H9 (cell line): ENCODE measurements at regions not wholly inside any gene's neighbourhood (a gene's known extent, or its start where the extent isn't known, plus 50 kb on each side); places are given as distances from the start of the nearest gene placed in this dataset.

ENCODE experiments used
- DNase-seq: peaks from one replicate; pipeline ENCODE4 v3.0.0-alpha.2; 2017
- H2AFZ ChIP-seq: one replicate; pipeline ENCODE4 v1.6.1; 2013; ENCODE audit warnings: mild to moderate bottlenecking, low read length, control low read depth, moderate library complexity
- H2AK5ac ChIP-seq: 2 replicates; pipeline ENCODE4 v1.6.1; 2013; ENCODE audit warnings: low read length, control low read depth, mixed read lengths; ENCODE audit not compliant: insufficient read length
- H2BK120ac ChIP-seq: one replicate; pipeline ENCODE4 v1.6.1; 2013; ENCODE audit warnings: low read depth, mild to moderate bottlenecking, low read length, control low read depth, inconsistent platforms; ENCODE audit not compliant: poor library complexity, severe bottlenecking
- H2BK12ac ChIP-seq: 2 replicates; pipeline ENCODE4 v1.6.1; 2013; ENCODE audit warnings: low read length, control low read depth, mixed read lengths, low read depth; ENCODE audit not compliant: insufficient read length
- H2BK15ac ChIP-seq: 2 replicates; pipeline ENCODE4 v1.6.1; 2013; ENCODE audit warnings: low read depth, low read length, control low read depth
- H2BK20ac ChIP-seq: one replicate; pipeline ENCODE4 v1.6.1; 2013; ENCODE audit warnings: low read depth, mild to moderate bottlenecking, low read length, control low read depth, inconsistent platforms; ENCODE audit not compliant: poor library complexity, severe bottlenecking
- H2BK5ac ChIP-seq: 2 replicates; pipeline ENCODE4 v1.6.1; 2013; ENCODE audit warnings: low read length, control low read depth, mixed read lengths; ENCODE audit not compliant: insufficient read length
- H3K14ac ChIP-seq: 2 replicates; pipeline ENCODE4 v1.6.1; 2013; ENCODE audit warnings: low read length, control low read depth; ENCODE audit not compliant: insufficient read depth
- H3K18ac ChIP-seq: 2 replicates; pipeline ENCODE4 v1.6.1; 2013; ENCODE audit warnings: low read depth, mild to moderate bottlenecking, mixed read lengths, low read length, control low read depth; ENCODE audit not compliant: insufficient read length
- H3K23ac ChIP-seq: 2 replicates; pipeline ENCODE4 v1.6.1; 2013; ENCODE audit warnings: low read length, control low read depth, mixed read lengths, low read depth; ENCODE audit not compliant: insufficient read length
- H3K23me2 ChIP-seq: 2 replicates; pipeline ENCODE4 v1.6.1; 2013; ENCODE audit warnings: low read depth, mild to moderate bottlenecking, mixed read lengths, low read length, control low read depth; ENCODE audit not compliant: insufficient read length, poor library complexity, severe bottlenecking
- H3K27ac ChIP-seq: 2 replicates; pipeline ENCODE4 v1.5.1; 2013; ENCODE audit warnings: low read length, control low read depth, mixed read lengths, low read depth; ENCODE audit not compliant: insufficient read length
- H3K27me3 ChIP-seq: 2 replicates; pipeline ENCODE4 v1.6.1; 2013; ENCODE audit warnings: low read length, control low read depth, inconsistent platforms; ENCODE audit not compliant: insufficient read depth
- H3K4ac ChIP-seq: 2 replicates; pipeline ENCODE4 v1.6.1; 2013; ENCODE audit warnings: low read depth, mild to moderate bottlenecking, control low read depth, inconsistent platforms, low read length, moderate library complexity
- H3K4me1 ChIP-seq: 2 replicates; pipeline ENCODE4 v1.6.1; 2013; ENCODE audit warnings: low read length, control low read depth, inconsistent platforms; ENCODE audit not compliant: insufficient read depth
- H3K4me2 ChIP-seq: 2 replicates; pipeline ENCODE4 v1.6.1; 2013; ENCODE audit warnings: low read length, control low read depth, mixed read lengths; ENCODE audit not compliant: insufficient read length, insufficient read depth
- H3K56ac ChIP-seq: 2 replicates; pipeline ENCODE4 v1.6.1; 2013; ENCODE audit warnings: low read depth, mild to moderate bottlenecking, mixed read lengths, low read length, control low read depth; ENCODE audit not compliant: insufficient read length
- H3K79me1 ChIP-seq: 2 replicates; pipeline ENCODE4 v1.6.1; 2013; ENCODE audit warnings: low read depth, mild to moderate bottlenecking, moderate library complexity, low read length, control low read depth, inconsistent platforms; ENCODE audit not compliant: insufficient read depth, poor library complexity, severe bottlenecking
- H3K79me2 ChIP-seq: 2 replicates; pipeline ENCODE4 v1.6.1; 2013; ENCODE audit warnings: low read length, control low read depth, inconsistent platforms; ENCODE audit not compliant: insufficient read depth
- H3K9ac ChIP-seq: 2 replicates; pipeline ENCODE4 v1.6.1; 2013; ENCODE audit warnings: low read length, control low read depth, mixed read lengths; ENCODE audit not compliant: insufficient read length; ENCODE audit errors: extremely low read depth
- H3K9me3 ChIP-seq: one replicate; pipeline ENCODE4 v1.6.1; 2013; ENCODE audit warnings: low read depth, low read length, inconsistent platforms; ENCODE audit not compliant: control insufficient read depth
- H3T11ph ChIP-seq: one replicate; pipeline ENCODE4 v1.6.1; 2013; ENCODE audit warnings: mild to moderate bottlenecking, low read length, control low read depth, inconsistent platforms
- H4K20me1 ChIP-seq: one replicate; pipeline ENCODE4 v1.6.1; 2013; ENCODE audit not compliant: control insufficient read depth, insufficient read length, insufficient read depth
- H4K5ac ChIP-seq: 2 replicates; pipeline ENCODE4 v1.6.1; 2013; ENCODE audit warnings: low read depth, mild to moderate bottlenecking, mixed read lengths, low read length, control low read depth; ENCODE audit not compliant: insufficient read length
- H4K8ac ChIP-seq: replicated peaks from 2 replicates; pipeline ENCODE4 v1.6.1; 2013; ENCODE audit warnings: low read length, control low read depth, mixed read lengths, low read depth; ENCODE audit not compliant: insufficient read length
- H4K91ac ChIP-seq: 2 replicates; pipeline ENCODE4 v1.6.1; 2013; ENCODE audit warnings: low read depth, mild to moderate bottlenecking, moderate library complexity, mixed read lengths, low read length, control low read depth; ENCODE audit not compliant: insufficient read length
- H3K27ac Mint-ChIP-seq, 3 experiments: 2 replicates in 2 of 3; 3 replicates in 1 of 3; pipeline ENCODE4 v1.8.0; 2020 to 2021; ENCODE audit warnings: mixed read lengths in 3 of 3, mild to moderate bottlenecking in 1 of 3, moderate library complexity in 1 of 3
- H3K27me3 Mint-ChIP-seq: 2 replicates; pipeline ENCODE4 v1.8.0; 2021; ENCODE audit warnings: low read depth, mild to moderate bottlenecking, moderate library complexity, mixed read lengths
- H3K36me3 Mint-ChIP-seq, 3 experiments: 2 replicates in 2 of 3; 3 replicates in 1 of 3; pipeline ENCODE4 v1.8.0; 2020 to 2021; ENCODE audit warnings: low read depth in 3 of 3, mixed read lengths in 3 of 3; ENCODE audit not compliant: insufficient read depth in 1 of 3
- H3K4me1 Mint-ChIP-seq, 2 experiments: 2 replicates each; pipeline ENCODE4 v1.8.0; 2020; ENCODE audit warnings: mixed read lengths in 2 of 2
- H3K4me3 Mint-ChIP-seq, 2 experiments: 2 replicates in 1 of 2; 3 replicates in 1 of 2; pipeline ENCODE4 v1.8.0; 2020 to 2021; ENCODE audit warnings: mild to moderate bottlenecking in 2 of 2, mixed read lengths in 2 of 2, moderate library complexity in 1 of 2
- H3K9me3 Mint-ChIP-seq, 2 experiments: 2 replicates in 1 of 2; 3 replicates in 1 of 2; pipeline ENCODE4 v1.8.0; 2020; ENCODE audit warnings: mild to moderate bottlenecking in 2 of 2, mixed read lengths in 2 of 2, moderate library complexity in 1 of 2
- WGBS: extraction: QIAGEN DNeasy Blood & Tissue Kit; methylation state at CpG from one replicate; pipeline ENCODE4 v1.1.7; 2013; ENCODE audit warnings: missing lambda C conversion rate, low lambda C conversion rate, mixed read lengths; ENCODE audit not compliant: insufficient read length; ENCODE audit errors: extremely low coverage; 5-methylcytosine and 5-hydroxymethylcytosine counted together
- TF ChIP-seq, protein P1 (sequence below): fragments of 200-600 bp; sonication (generic); conservative IDR thresholded peaks from 3 replicates; pipeline ENCODE4 v1.8.0; 2021; ENCODE audit warnings: antibody characterized with exemption, mild to moderate bottlenecking

DNA sequence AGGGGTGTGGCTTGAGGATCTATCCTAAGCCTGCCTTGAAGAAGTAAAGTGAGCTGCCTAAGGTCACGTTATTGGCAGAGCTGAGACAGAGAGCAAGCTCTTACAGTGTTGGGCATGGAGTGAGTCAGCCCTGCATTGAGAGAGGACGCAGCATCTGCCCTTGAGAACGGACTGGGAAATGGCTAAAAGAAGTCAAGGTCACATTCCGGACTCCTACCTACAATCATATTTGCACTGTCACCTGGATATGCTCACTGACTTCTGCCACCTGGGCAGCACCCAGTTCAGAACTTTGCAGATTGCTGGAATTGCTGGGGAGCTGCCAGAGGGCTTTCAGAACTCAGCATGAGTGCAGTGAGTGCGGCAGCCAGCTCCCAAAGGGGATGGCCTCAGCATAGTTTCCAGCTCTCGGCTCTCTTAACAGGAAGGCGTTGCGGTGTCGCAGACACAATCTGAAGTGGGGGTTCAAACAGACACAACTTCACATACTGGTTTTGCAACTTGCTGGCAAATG, 199.3 kb upstream of the SGK1 start:
- no peak overlapping the region for H3K14ac ChIP-seq
- no peaks in the 10 kb centered on the region for H3K23me2 ChIP-seq
- peaks cover 5% of the 10 kb centered on the region; the same call in 1 of the 2 replicates for H3K4me1 ChIP-seq
- H3K27me3 ChIP-seq, result no peaks in the 10 kb centered on the region
- H3K9me3 ChIP-seq, result no peaks in the 10 kb centered on the region
- H3T11ph ChIP-seq, result no peak overlapping the region
- no peak overlapping the region for H2BK15ac ChIP-seq
- no peak overlapping the region for H3K27ac ChIP-seq
- no peaks in the 10 kb centered on the region for H3K27me3 Mint-ChIP-seq
- no peak overlapping the region for H3K18ac ChIP-seq
- no CpG with 5 or more reads among the region's 9 CpGs for WGBS
- no peaks in the 10 kb centered on the region for H3K36me3 Mint-ChIP-seq
- no peak overlapping the region for H2AFZ ChIP-seq
- H3K4me2 ChIP-seq, result peak overlapping the region; percentile 22
- no peak overlapping the region for H3K9ac ChIP-seq
- H3K4ac ChIP-seq, result no peak overlapping the region
- H3K79me2 ChIP-seq, result no peaks in the 10 kb centered on the region
- peak overlapping the region; percentile 0 to 35; a peak in 3 of 5 replicates for H3K4me3 Mint-ChIP-seq
- H2BK20ac ChIP-seq, result no peak overlapping the region
- no peaks in the 10 kb centered on the region for H3K79me1 ChIP-seq
- H3K4me1 Mint-ChIP-seq, result peaks cover 28 to 37% of the 10 kb centered on the region in 2 experiments
- DNase-seq, result peak; percentile 59
- H3K56ac ChIP-seq, result no peak overlapping the region
- no peak overlapping the region for H2BK12ac ChIP-seq
- no peak overlapping the region for H2BK120ac ChIP-seq
- peak overlapping the region in 2 of 3 experiments; percentile 0 to 81; a peak in 3 of 7 replicates for H3K27ac Mint-ChIP-seq
- H2BK5ac ChIP-seq, result no peak overlapping the region
- H4K8ac ChIP-seq, result no peak overlapping the region
- TF ChIP-seq, protein P1, sequence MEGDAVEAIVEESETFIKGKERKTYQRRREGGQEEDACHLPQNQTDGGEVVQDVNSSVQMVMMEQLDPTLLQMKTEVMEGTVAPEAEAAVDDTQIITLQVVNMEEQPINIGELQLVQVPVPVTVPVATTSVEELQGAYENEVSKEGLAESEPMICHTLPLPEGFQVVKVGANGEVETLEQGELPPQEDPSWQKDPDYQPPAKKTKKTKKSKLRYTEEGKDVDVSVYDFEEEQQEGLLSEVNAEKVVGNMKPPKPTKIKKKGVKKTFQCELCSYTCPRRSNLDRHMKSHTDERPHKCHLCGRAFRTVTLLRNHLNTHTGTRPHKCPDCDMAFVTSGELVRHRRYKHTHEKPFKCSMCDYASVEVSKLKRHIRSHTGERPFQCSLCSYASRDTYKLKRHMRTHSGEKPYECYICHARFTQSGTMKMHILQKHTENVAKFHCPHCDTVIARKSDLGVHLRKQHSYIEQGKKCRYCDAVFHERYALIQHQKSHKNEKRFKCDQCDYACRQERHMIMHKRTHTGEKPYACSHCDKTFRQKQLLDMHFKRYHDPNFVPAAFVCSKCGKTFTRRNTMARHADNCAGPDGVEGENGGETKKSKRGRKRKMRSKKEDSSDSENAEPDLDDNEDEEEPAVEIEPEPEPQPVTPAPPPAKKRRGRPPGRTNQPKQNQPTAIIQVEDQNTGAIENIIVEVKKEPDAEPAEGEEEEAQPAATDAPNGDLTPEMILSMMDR, result no peak
- no peak overlapping the region for H4K91ac ChIP-seq
- H2AK5ac ChIP-seq, result no peak overlapping the region
- no peak overlapping the region for H3K23ac ChIP-seq
- H3K9me3 Mint-ChIP-seq, result no peaks in the 10 kb centered on the region
- H4K5ac ChIP-seq, result no peak overlapping the region
- H4K20me1 ChIP-seq, result no peaks in the 10 kb centered on the region
